Loucy (cell line): ENCODE measurements at regions not wholly inside any gene's neighbourhood (a gene's known extent, or its start where the extent isn't known, plus 50 kb on each side); places are given as distances from the start of the nearest gene placed in this dataset.

Experiments
- H2AFZ ChIP-seq: fragments of 200-600 bp; sonication (generic); 2 replicates; pipeline ENCODE4 v1.6.0; 2016; ENCODE audit warnings: antibody characterized with exemption, mild to moderate bottlenecking, low read length, moderate library complexity
- H3F3A ChIP-seq: fragments of 200-600 bp; 2 replicates; pipeline ENCODE4 v1.6.0; 2016; ENCODE audit warnings: antibody characterized with exemption, low read depth, mild to moderate bottlenecking
- H3K27me3 ChIP-seq: fragments of 200-600 bp; sonication (generic); 2 replicates; pipeline ENCODE4 v1.6.1; 2014; ENCODE audit warnings: low read length, mild to moderate bottlenecking; ENCODE audit not compliant: insufficient read depth, poor library complexity, severe bottlenecking
- H3K36me3 ChIP-seq: fragments of 200-600 bp; sonication (generic); 2 replicates; pipeline ENCODE4 v1.6.1; 2016; ENCODE audit warnings: low read length; ENCODE audit not compliant: insufficient read depth
- H3K4me1 ChIP-seq: fragments of 200-600 bp; sonication (generic); 2 replicates; pipeline ENCODE4 v1.5.1; 2014; ENCODE audit warnings: low read length, mild to moderate bottlenecking; ENCODE audit not compliant: insufficient read depth, poor library complexity, severe bottlenecking
- H3K4me2 ChIP-seq: fragments of 200-600 bp; sonication (generic); 2 replicates; pipeline ENCODE4 v1.6.0; 2014; ENCODE audit warnings: antibody characterized with exemption, low read length, low read depth, mild to moderate bottlenecking; ENCODE audit not compliant: poor library complexity, severe bottlenecking
- H3K4me3 ChIP-seq: fragments of 200-600 bp; sonication (generic); 2 replicates; pipeline ENCODE4 v1.5.1; 2014; ENCODE audit warnings: low read length, mild to moderate bottlenecking, mixed read lengths; ENCODE audit not compliant: poor library complexity, severe bottlenecking
- H3K79me2 ChIP-seq: fragments of 200-600 bp; sonication (generic); 2 replicates; pipeline ENCODE4 v1.6.1; 2014; ENCODE audit warnings: low read length; ENCODE audit not compliant: insufficient read depth
- H3K9ac ChIP-seq: fragments of 200-600 bp; sonication (generic); 2 replicates; pipeline ENCODE4 v1.6.0; 2014; ENCODE audit warnings: mild to moderate bottlenecking, low read depth, low read length, moderate library complexity; ENCODE audit not compliant: poor library complexity, severe bottlenecking
- H3K9me2 ChIP-seq: fragments of 200-600 bp; sonication (generic); replicated peaks from 2 replicates; pipeline ENCODE4 v1.6.1; 2016; ENCODE audit warnings: low read depth, low read length, mixed read lengths
- H3K9me3 ChIP-seq: fragments of 200-600 bp; sonication (generic); 2 replicates; pipeline ENCODE4 v1.6.1; 2014; ENCODE audit warnings: mild to moderate bottlenecking, antibody characterized with exemption, low read length, low read depth; ENCODE audit not compliant: insufficient read depth
- H4K20me1 ChIP-seq: fragments of 200-600 bp; sonication (generic); 2 replicates; pipeline ENCODE4 v1.6.0; 2014; ENCODE audit warnings: antibody characterized with exemption, low read length, mild to moderate bottlenecking; ENCODE audit not compliant: insufficient read depth, poor library complexity, severe bottlenecking
- CTCF ChIP-seq: fragments of 200-600 bp; sonication (generic); conservative IDR thresholded peaks from 2 replicates; pipeline ENCODE4 v1.5.1; 2014; ENCODE audit warnings: mild to moderate bottlenecking, antibody characterized with exemption, low read length
- EZH2phosphoT487 ChIP-seq: fragments of 200-600 bp; IDR thresholded peaks from 2 replicates; pipeline ENCODE4 v1.6.1; 2018; ENCODE audit warnings: antibody characterized with exemption, mild to moderate bottlenecking, moderate library complexity, borderline replicate concordance

- Histone ChIP-seq H3F3A (no peaks in the 10 kb centered on the region), H3K4me2 (no peak overlapping the region), H3K36me3 (no peaks in the 10 kb centered on the region), H2AFZ (no peak overlapping the region), H3K9me2 (no peaks in the 10 kb centered on the region), H3K4me3 (no peak overlapping the region), H3K27me3 (no peaks in the 10 kb centered on the region), H3K9ac (no peak overlapping the region), H3K9me3 (no peaks in the 10 kb centered on the region), H3K79me2 (no peaks in the 10 kb centered on the region), H4K20me1 (no peaks in the 10 kb centered on the region), H3K4me1 (no peaks in the 10 kb centered on the region)
- TF ChIP-seq EZH2phosphoT487 (no peak), CTCF (no peak)
These were observed 982.2 kb downstream of the REEP3 start for GRCh38 chr10:64503429-64503828.

- no peak overlapping the region for H3K4me2 ChIP-seq
- H4K20me1 ChIP-seq, result no peaks in the 10 kb centered on the region
- H3F3A ChIP-seq, result no peaks in the 10 kb centered on the region
- no peaks in the 10 kb centered on the region for H3K4me1 ChIP-seq
- H2AFZ ChIP-seq, result no peak overlapping the region
- no peaks in the 10 kb centered on the region for H3K9me2 ChIP-seq
- no peaks in the 10 kb centered on the region for H3K9me3 ChIP-seq
- TF ChIP-seq CTCF (no peak), EZH2phosphoT487 (no peak)
- H3K79me2 ChIP-seq, result no peaks in the 10 kb centered on the region
- no peaks in the 10 kb centered on the region for H3K27me3 ChIP-seq
- no peaks in the 10 kb centered on the region for H3K36me3 ChIP-seq
- no peak overlapping the region for H3K4me3 ChIP-seq
- no peak overlapping the region for H3K9ac ChIP-seq
These were observed 984.3 kb downstream of the REEP3 start for GRCh38 chr10:64505501-64505900.

GRCh38 chr10:64506963-64507362, 985.8 kb downstream of the REEP3 start:
- H3K27me3 ChIP-seq, result no peaks in the 10 kb centered on the region
- no peak overlapping the region for H3K9ac ChIP-seq
- no peaks in the 10 kb centered on the region for H3K4me1 ChIP-seq
- H3K9me2 ChIP-seq, result no peaks in the 10 kb centered on the region
- no peaks in the 10 kb centered on the region for H3K9me3 ChIP-seq
- no peaks in the 10 kb centered on the region for H4K20me1 ChIP-seq
- H3K4me3 ChIP-seq, result no peak overlapping the region
- no peak overlapping the region for H2AFZ ChIP-seq
- H3K79me2 ChIP-seq, result no peaks in the 10 kb centered on the region
- no peaks in the 10 kb centered on the region for H3K36me3 ChIP-seq
- no peak overlapping the region for H3K4me2 ChIP-seq
- TF ChIP-seq EZH2phosphoT487 (no peak), CTCF (no peak)
- H3F3A ChIP-seq, result no peaks in the 10 kb centered on the region
